GM19468 (cell line): ENCODE measurements at regions not wholly inside any gene's neighbourhood (a gene's known extent, or its start where the extent isn't known, plus 50 kb on each side); places are given as distances from the start of the nearest gene placed in this dataset.
A peak's percentile ranks its signal among the peaks of the same experiment; 100 is the strongest.
"Not testable (repeated sequence)": the region's sequence is repeated elsewhere in the genome, so short reads cannot be mapped to it uniquely, and the experiment has no call there.

Source experiments
- ATAC-seq: cut with Tn5 transposase; IDR thresholded peaks from one replicate; pipeline ENCODE4 v1.9.1; 2021; ENCODE audit warnings: mild to moderate bottlenecking, moderate library complexity, moderate number of reproducible peaks; ENCODE audit not compliant: unreplicated experiment; ENCODE audit errors: extremely low read depth

GRCh38 chr4:146087856-146088255 is 87.7 kb upstream of the LSM6 start:
- ATAC-seq: no peak

GRCh38 chr4:146076081-146076480 is 99.4 kb upstream of the LSM6 start:
- no peak for ATAC-seq

DNA sequence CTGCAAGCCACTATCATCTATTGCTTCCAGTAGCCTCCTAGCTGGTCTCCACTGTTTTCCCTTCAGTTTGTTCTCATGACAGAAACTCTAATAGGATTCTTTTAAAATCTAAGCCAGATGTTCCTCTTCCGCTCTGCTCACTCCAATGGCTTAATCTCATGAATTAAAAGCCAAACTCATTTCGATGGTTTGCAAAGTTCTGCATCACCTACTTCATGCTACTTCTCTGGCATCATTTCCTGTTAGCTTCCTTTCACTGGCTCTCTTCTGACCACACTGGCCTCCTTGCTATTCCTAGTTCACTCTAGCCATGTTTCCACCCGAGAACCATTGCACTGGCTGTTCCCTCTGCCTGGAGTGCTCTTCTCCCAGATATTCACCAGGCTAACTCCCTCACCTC is 102.0 kb upstream of the LSM6 start:
- ATAC-seq: no peak

GRCh38 chr4:146072376-146072775 is 103.1 kb upstream of the LSM6 start:
- no peak for ATAC-seq

DNA sequence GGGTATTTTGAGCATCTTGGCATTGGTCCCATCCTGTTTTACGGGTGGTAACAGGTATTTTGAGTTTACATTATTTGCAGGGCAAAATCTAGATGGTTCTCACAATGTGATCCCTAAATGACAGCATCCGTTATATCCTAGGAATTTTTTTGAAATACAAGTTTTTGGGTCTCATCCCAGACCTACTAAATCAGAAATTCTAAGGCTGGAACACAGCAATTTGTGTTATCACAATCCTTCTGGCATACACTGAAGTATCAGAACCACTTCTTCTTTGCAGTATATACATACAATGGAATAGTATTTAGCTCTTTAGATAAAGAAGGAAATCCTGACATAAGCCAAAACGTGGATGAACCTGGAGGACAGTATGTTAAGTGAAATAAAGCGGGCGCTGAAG is 104.1 kb upstream of the LSM6 start:
- ATAC-seq: no peak

DNA sequence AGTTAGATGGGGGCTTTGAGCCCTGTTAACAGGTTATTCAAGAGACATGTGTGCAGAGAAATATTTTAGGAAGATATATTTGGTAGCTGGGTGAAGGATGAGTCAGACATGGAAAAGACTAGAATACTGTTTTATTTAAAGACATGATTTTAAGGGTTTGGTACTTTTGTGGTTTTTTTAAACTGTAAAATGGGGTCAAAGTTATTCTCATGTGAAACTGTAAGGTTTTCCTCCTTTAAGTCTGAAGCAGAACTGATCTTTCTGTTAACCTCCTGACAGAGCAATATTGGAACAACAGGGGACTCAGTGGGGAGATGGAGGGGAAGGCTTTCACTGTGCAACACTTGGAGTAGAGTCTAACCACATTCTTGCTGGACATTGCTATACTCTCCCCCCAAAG is 112.4 kb upstream of the LSM6 start:
- ATAC-seq: no peak

DNA sequence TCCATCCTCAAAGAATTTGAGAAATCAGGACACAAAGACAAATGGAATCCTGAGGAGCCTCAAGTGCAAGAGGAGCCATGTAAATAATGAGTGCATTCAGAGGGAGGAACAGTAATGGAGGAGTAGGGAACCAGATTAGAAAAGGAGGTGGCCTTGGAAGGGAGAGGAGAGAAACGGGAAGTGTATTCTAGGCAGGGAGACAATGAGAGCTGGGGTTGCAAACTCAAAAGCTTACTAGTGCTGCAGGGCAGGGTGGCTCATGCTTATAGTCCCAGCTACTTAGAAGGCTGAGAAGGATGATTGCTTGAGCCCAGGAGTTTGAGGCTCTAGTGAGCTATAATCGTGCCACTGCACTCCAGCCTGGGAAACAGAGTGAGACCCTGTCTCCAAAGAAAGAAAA is 113.2 kb upstream of the LSM6 start:
- ATAC-seq: no peak

GRCh38 chr4:146061610-146062334 is 113.7 kb upstream of the LSM6 start:
- ATAC-seq: no peak

DNA sequence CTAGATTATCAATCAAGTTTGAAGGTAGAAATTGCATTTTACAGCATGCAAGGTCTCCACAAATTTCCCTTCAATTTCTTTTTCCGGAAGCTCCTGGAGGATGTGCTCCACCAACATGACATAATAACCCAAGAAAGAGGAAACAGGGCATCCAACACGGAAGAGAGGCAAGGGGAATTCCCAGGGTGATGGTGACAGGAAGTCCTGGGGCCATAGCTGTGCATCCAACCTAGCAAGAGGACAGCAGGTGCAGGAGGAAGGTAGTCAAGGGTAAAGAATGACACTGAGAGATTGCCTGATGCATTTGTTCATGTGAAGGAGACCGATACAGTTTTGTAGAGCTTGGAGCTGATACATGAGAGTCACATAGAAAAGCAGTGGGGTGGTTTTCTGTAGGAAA is 115.7 kb upstream of the LSM6 start:
- ATAC-seq: peak; percentile 77

DNA sequence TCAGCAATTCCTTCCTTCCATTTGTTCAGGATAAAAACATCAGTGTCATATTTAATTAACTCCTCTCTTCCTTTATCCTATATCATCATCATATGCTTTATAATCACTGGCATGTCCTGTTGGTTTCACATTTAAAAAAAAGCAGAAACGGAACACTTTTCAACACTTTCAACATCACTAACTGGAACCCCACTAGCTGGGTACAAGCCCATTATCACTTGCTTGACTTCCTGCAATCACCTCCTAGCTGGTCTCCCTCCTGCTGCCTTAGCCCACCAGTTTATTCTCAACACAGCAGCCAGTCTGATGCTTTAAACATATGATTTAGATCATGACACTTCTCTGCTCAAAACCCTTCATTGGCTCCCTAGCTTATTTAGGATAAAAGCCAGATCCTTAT is 116.4 kb upstream of the LSM6 start:
- ATAC-seq: peak; percentile 16

GRCh38 chr4:146058531-146058930 is 117.0 kb upstream of the LSM6 start:
- no peak for ATAC-seq

- no peak for ATAC-seq
Measured at GRCh38 chr4:146054676-146055075, 116.1 kb upstream of the ZNF827 start.

DNA sequence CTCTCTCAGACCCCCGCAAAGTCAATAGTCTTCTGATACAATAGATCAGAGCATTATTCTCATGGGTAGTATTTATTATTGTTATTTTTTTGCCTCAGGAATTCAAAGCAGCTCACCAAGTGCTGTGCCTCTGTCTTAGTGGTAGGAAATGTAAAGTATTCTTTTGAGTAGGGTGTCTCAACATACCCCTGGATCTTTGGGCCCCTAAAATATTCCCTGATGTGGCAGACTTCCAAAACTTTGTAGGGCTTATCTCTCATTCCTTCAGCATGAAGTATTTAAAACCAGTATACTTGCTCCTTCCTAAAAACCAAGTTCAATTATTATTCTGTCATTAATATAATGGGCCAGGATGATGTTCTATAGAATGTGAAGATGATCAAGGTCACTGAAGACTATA is 115.3 kb upstream of the ZNF827 start:
- no peak for ATAC-seq

GRCh38 chr4:146051728-146052391 is 113.2 kb upstream of the ZNF827 start:
- no peak for ATAC-seq

DNA sequence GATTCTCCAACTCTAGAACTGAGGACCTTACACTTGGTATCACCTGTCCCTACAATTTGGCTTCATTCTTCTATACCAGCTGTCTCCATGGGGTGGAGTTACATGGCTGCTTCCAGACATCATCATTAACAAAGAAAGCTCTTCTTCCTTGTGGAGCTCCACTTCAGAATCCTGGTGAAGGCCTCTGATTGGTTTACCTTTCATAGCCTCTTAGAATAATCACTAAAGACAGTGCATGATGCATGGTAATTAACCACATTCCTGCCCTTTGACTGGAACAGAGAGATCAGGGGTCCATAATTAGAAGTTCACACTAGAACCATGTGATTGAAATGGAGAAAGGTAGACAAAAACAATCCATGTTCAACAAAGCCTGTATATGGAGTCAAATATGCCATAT is 112.6 kb upstream of the ZNF827 start:
- no peak for ATAC-seq

DNA sequence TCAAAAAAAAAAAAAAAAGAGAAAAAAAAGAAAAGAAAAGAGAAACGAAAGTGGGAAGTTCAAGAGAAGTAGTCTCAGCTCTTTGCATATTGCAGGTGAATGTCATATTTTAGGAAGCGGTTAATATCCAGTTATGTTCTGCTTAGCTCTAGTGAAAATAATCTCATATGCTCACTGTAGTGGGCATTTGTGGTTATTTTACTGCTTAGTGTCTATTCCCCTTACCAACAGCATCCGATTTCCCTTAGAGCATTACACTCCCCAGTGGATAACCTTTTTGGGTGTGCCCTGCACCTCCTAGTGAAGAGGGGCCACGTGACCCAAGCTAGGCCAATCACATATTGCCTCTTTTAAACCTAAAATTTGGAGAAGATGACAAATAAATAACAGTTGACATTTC is 111.2 kb upstream of the ZNF827 start:
- ATAC-seq: peak; percentile 87

- ATAC-seq: not testable (repeated sequence)
Measured at GRCh38 chr4:146047768-146048167, 109.1 kb upstream of the ZNF827 start.

- ATAC-seq: no peak
Measured at GRCh38 chr4:146041139-146042004, 102.7 kb upstream of the ZNF827 start.

- ATAC-seq: no peak
Measured at GRCh38 chr4:146040623-146041022, 102.0 kb upstream of the ZNF827 start.

GRCh38 chr4:146033149-146033548 is 94.5 kb upstream of the ZNF827 start:
- ATAC-seq: no peak

- ATAC-seq: no peak
Measured at GRCh38 chr4:146032234-146032860, 93.7 kb upstream of the ZNF827 start.
